GM18907 (cell line): ENCODE measurements at regions not wholly inside any gene's neighbourhood (a gene's known extent, or its start where the extent isn't known, plus 50 kb on each side); places are given as distances from the start of the nearest gene placed in this dataset.

Source experiments
- ATAC-seq: cut with Tn5 transposase; IDR thresholded peaks from one replicate; pipeline ENCODE4 v1.9.1; 2021; ENCODE audit warnings: mild to moderate bottlenecking, moderate library complexity; ENCODE audit not compliant: unreplicated experiment

GRCh38 chr21:26659182-26659581 lies 86.1 kb upstream of the CYYR1 start:
- no peak for ATAC-seq

GRCh38 chr21:26655460-26655859 lies 82.4 kb upstream of the CYYR1 start:
- ATAC-seq, result no peak

GRCh38 chr21:26653430-26653829 lies 80.3 kb upstream of the CYYR1 start:
- ATAC-seq, result no peak

DNA sequence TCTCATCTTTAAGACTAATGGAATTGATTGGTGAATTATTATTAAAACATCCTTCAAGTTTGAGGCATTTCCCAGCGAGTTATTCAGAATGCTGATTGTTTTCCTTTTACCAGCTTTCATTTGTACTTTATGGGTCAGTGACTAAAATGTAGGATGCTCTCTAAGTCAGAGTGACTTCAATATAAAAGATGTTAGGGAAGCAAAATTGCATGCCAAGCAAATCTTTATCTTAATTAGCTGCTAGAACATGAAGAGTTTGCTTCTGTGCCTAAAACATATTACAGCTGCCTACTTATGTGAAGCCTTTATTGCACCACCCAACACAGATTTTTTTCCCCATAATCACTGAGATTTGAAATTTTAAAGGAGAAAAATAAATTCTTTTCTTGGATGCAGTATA lies 79.8 kb upstream of the CYYR1 start:
- ATAC-seq, result no peak

GRCh38 chr21:26641062-26641461 lies 68.0 kb upstream of the CYYR1 start:
- no peak for ATAC-seq

GRCh38 chr21:26637201-26637745 lies 64.2 kb upstream of the CYYR1 start:
- no peak for ATAC-seq

DNA sequence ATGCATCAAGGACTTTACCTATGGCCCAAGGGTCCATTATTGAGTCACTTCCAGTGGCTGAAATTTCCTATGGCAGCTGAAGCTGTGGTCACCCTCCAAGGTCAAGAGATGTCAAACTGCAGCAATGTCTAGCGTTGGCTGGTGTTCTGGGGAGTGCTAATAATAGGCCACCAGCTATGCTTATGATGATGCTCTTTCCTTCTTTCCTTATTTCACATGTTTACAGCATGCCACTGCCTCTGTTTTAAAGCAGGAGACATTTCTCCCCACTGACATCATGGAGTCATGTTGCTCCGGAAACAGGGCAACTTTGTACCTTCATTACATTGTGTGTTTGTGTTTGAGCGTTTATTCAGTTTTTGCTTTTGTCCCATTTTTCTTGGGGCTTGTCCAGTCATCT lies 62.6 kb upstream of the CYYR1 start:
- no peak for ATAC-seq

DNA sequence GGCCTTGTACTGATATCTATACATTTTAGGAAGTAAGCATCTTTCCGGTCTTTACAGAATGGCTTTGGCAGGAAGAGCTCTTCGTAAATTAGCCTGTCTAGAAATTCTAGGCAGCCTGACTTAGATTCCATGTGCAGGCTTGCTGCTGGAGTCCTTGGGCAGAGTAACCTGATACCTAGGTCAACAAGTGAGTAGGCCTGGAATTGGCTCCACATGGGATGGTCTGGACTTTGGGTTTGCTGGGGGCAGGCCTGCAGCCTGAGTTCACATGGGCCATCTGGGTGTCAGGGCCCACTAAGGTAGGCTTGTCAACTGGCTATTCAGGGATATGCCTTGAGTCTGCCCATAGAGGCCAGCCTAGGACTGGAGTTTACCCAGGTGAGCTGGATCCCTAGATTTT lies 59.6 kb upstream of the CYYR1 start:
- ATAC-seq, result no peak

GRCh38 chr21:26626187-26626586 lies 53.1 kb upstream of the CYYR1 start:
- ATAC-seq, result no peak

DNA sequence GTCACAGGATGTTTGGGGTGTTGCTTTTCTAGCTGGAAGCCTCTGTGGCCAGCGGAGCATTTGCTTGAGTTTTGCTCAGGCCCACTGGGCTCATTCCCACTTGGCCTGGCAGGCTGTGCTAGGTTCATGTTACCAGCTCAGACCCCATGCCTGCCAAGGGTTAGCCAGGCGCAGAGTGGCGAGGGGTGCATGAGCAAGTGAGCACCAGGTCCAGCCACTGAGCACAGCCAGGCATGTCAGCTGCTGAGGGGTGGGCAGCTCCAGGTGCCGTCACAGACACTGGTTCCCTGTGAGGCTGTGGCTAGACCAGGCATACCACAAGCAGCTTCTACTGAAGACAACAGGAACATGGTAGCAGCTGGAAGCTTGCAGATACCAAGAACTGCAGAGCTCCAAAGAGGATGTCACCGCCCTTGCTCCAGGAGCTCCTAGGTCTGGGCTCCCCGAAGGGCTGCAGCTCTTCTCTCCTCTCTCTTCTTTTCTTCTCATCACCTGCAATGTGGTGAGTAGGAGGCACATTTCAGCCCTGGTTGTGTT lies 52.0 kb upstream of the CYYR1 start:
- ATAC-seq, result no peak
